GM19372 (cell line): ENCODE measurements at regions not wholly inside any gene's neighbourhood (a gene's known extent, or its start where the extent isn't known, plus 50 kb on each side); places are given as distances from the start of the nearest gene placed in this dataset.
"Not testable (repeated sequence)": the region's sequence is repeated elsewhere in the genome, so short reads cannot be mapped to it uniquely, and the experiment has no call there.

Source experiments
- ATAC-seq: cut with Tn5 transposase; IDR thresholded peaks from one replicate; pipeline ENCODE4 v1.9.1; 2021; ENCODE audit warnings: mild to moderate bottlenecking, low read depth, moderate library complexity; ENCODE audit not compliant: unreplicated experiment

GRCh38 chr2:219724628-219725027, 97.2 kb downstream of the SLC4A3 start:
- no peak for ATAC-seq

- no peak for ATAC-seq
These were observed 99.5 kb downstream of the SLC4A3 start for GRCh38 chr2:219726916-219727315.

- ATAC-seq = no peak
These were observed 100.5 kb downstream of the SLC4A3 start for GRCh38 chr2:219727771-219728429.

GRCh38 chr2:219728991-219729487, 101.6 kb downstream of the SLC4A3 start:
- ATAC-seq = no peak

GRCh38 chr2:219731173-219731572, 103.7 kb downstream of the SLC4A3 start:
- no peak for ATAC-seq

- no peak for ATAC-seq
These were observed 105.7 kb downstream of the SLC4A3 start for GRCh38 chr2:219733106-219733505.

GRCh38 chr2:219733746-219734145, 106.3 kb downstream of the SLC4A3 start:
- no peak for ATAC-seq

- ATAC-seq = no peak
These were observed 108.8 kb downstream of the SLC4A3 start for GRCh38 chr2:219736209-219736608.

- ATAC-seq = no peak
These were observed 109.9 kb downstream of the SLC4A3 start for GRCh38 chr2:219737270-219737691.

GRCh38 chr2:219739066-219739465, 111.6 kb downstream of the SLC4A3 start:
- no peak for ATAC-seq

GRCh38 chr2:219739866-219740440, 112.5 kb downstream of the SLC4A3 start:
- ATAC-seq = no peak

- no peak for ATAC-seq
These were observed 116.1 kb downstream of the SLC4A3 start for GRCh38 chr2:219743548-219743947.

GRCh38 chr2:219744066-219744465, 116.6 kb downstream of the SLC4A3 start:
- no peak for ATAC-seq

GRCh38 chr2:219744600-219744999, 117.2 kb downstream of the SLC4A3 start:
- ATAC-seq = no peak

- ATAC-seq = no peak
These were observed 120.2 kb downstream of the SLC4A3 start for GRCh38 chr2:219747637-219748036.

GRCh38 chr2:219748671-219749570, 121.5 kb downstream of the SLC4A3 start:
- ATAC-seq = no peak

- ATAC-seq = not testable (repeated sequence)
These were observed 123.7 kb downstream of the SLC4A3 start for GRCh38 chr2:219751121-219751520.

GRCh38 chr2:219752726-219753125, 125.3 kb downstream of the SLC4A3 start:
- no peak for ATAC-seq

GRCh38 chr2:219758907-219759680, 131.7 kb downstream of the SLC4A3 start:
- no peak for ATAC-seq

GRCh38 chr2:219759801-219760200, 132.4 kb downstream of the SLC4A3 start:
- no peak for ATAC-seq
